ENCODE measurements at regions not wholly inside any gene's neighbourhood (a gene's known extent, or its start where the extent isn't known, plus 50 kb on each side); places are given as distances from the start of the nearest gene placed in this dataset.

GRCh38 chr1:192959657-192960186 is 99.4 kb downstream of the UCHL5 start:
- no peak for TF ChIP-seq CTCF (IDR thresholded peaks at IDR 0.05 in 4 of 5, conservative IDR thresholded peaks at IDR 0.05 in 1 of 5)
- no peak for TF ChIP-seq POLR2A (IDR thresholded peaks at IDR 0.05)
